ENCODE measurements at regions not wholly inside any gene's neighbourhood (a gene's known extent, or its start where the extent isn't known, plus 50 kb on each side); places are given as distances from the start of the nearest gene placed in this dataset.
"Not testable (repeated sequence)": the region's sequence is repeated elsewhere in the genome, so short reads cannot be mapped to it uniquely, and the experiment has no call there.

- Histone ChIP-seq H3K4me3 (ENCODE audit: low read length in 2 of 2) (no peak overlapping the region), H3K36me3 (ENCODE audit: control insufficient read depth in 2 of 2, insufficient read depth in 2 of 2, low read length in 2 of 2) (no peaks in the 10 kb centered on the region), H3K9me3 (ENCODE audit: control insufficient read depth in 2 of 2, low read length in 2 of 2) (peaks cover 5 to 7% of the 10 kb centered on the region in 2 donors)
These were observed 221.7 kb downstream of the KLF6 start for GRCh38 chr10:3563298-3563697.

GRCh38 chr10:3560628-3561027, 224.4 kb downstream of the KLF6 start:
- not testable (repeated sequence) for H3K27me3 ChIP-seq (ENCODE audit: control insufficient read depth in 1 of 2, insufficient read depth in 2 of 2, low read length in 2 of 2); H3K9ac ChIP-seq (ENCODE audit: low read length in 2 of 2); H3K27ac ChIP-seq (ENCODE audit: low read length); H3K4me3 ChIP-seq (ENCODE audit: low read length in 2 of 2); H3K9me3 ChIP-seq (ENCODE audit: control insufficient read depth in 2 of 2, low read length in 2 of 2); H3K4me1 ChIP-seq (ENCODE audit: control insufficient read depth, insufficient read depth, low read length); H3K36me3 ChIP-seq (ENCODE audit: control insufficient read depth in 2 of 2, insufficient read depth in 2 of 2, low read length in 2 of 2)

More at GRCh38 chr10:3563298-3563697, 221.7 kb downstream of the KLF6 start:
- no peak overlapping the region for H3K27ac ChIP-seq (ENCODE audit: low read length)
- H3K27me3 ChIP-seq (ENCODE audit: control insufficient read depth in 1 of 2, insufficient read depth in 2 of 2, low read length in 2 of 2) = no peaks in the 10 kb centered on the region
- no peaks in the 10 kb centered on the region for H3K4me1 ChIP-seq (ENCODE audit: control insufficient read depth, insufficient read depth, low read length)
- no peak overlapping the region for H3K9ac ChIP-seq (ENCODE audit: low read length in 2 of 2)

GRCh38 chr10:3559527-3559926, 225.5 kb downstream of the KLF6 start:
- Histone ChIP-seq H3K4me3 (ENCODE audit: low read length in 2 of 2) (no peak overlapping the region), H3K9me3 (ENCODE audit: control insufficient read depth in 2 of 2, low read length in 2 of 2) (peaks cover 0 to 4% of the 10 kb centered on the region in 2 donors), H3K27ac (ENCODE audit: low read length) (no peak overlapping the region), H3K9ac (ENCODE audit: low read length in 2 of 2) (no peak overlapping the region), H3K36me3 (ENCODE audit: control insufficient read depth in 2 of 2, insufficient read depth in 2 of 2, low read length in 2 of 2) (no peaks in the 10 kb centered on the region), H3K27me3 (ENCODE audit: control insufficient read depth in 1 of 2, insufficient read depth in 2 of 2, low read length in 2 of 2) (no peaks in the 10 kb centered on the region), H3K4me1 (ENCODE audit: control insufficient read depth, insufficient read depth, low read length) (no peaks in the 10 kb centered on the region)

- Histone ChIP-seq H3K36me3 (ENCODE audit: control insufficient read depth in 2 of 2, insufficient read depth in 2 of 2, low read length in 2 of 2) (no peaks in the 10 kb centered on the region), H3K4me3 (ENCODE audit: low read length in 2 of 2) (no peak overlapping the region), H3K27ac (ENCODE audit: low read length) (no peak overlapping the region), H3K9me3 (ENCODE audit: control insufficient read depth in 2 of 2, low read length in 2 of 2) (peaks cover 0 to 4% of the 10 kb centered on the region in 2 donors), H3K4me1 (ENCODE audit: control insufficient read depth, insufficient read depth, low read length) (no peaks in the 10 kb centered on the region), H3K27me3 (ENCODE audit: control insufficient read depth in 1 of 2, insufficient read depth in 2 of 2, low read length in 2 of 2) (no peaks in the 10 kb centered on the region), H3K9ac (ENCODE audit: low read length in 2 of 2) (no peak overlapping the region)
These were observed 226.0 kb downstream of the KLF6 start for GRCh38 chr10:3559011-3559410.

- not testable (repeated sequence) for H3K27ac ChIP-seq (ENCODE audit: low read length); H3K27me3 ChIP-seq (ENCODE audit: control insufficient read depth in 1 of 2, insufficient read depth in 2 of 2, low read length in 2 of 2); H3K36me3 ChIP-seq (ENCODE audit: control insufficient read depth in 2 of 2, insufficient read depth in 2 of 2, low read length in 2 of 2); H3K9me3 ChIP-seq (ENCODE audit: control insufficient read depth in 2 of 2, low read length in 2 of 2); H3K4me1 ChIP-seq (ENCODE audit: control insufficient read depth, insufficient read depth, low read length)
- H3K4me3 ChIP-seq (ENCODE audit: low read length in 2 of 2) = peak overlapping the region in 1 of 2 donors; percentile 22
- peak overlapping the region in 1 of 2 donors; percentile 32 for H3K9ac ChIP-seq (ENCODE audit: low read length in 2 of 2)
These were observed 228.6 kb downstream of the KLF6 start for GRCh38 chr10:3556191-3557017.

GRCh38 chr10:3554121-3554522, 230.9 kb downstream of the KLF6 start:
- no peaks in the 10 kb centered on the region for H3K36me3 ChIP-seq (ENCODE audit: control insufficient read depth in 2 of 2, insufficient read depth in 2 of 2, low read length in 2 of 2)
- H3K9ac ChIP-seq (ENCODE audit: low read length in 2 of 2) = no peak overlapping the region
- H3K4me1 ChIP-seq (ENCODE audit: control insufficient read depth, insufficient read depth, low read length) = no peaks in the 10 kb centered on the region
- H3K4me3 ChIP-seq (ENCODE audit: low read length in 2 of 2) = no peak overlapping the region
- H3K27me3 ChIP-seq (ENCODE audit: control insufficient read depth in 1 of 2, insufficient read depth in 2 of 2, low read length in 2 of 2) = no peaks in the 10 kb centered on the region
- no peak overlapping the region for H3K27ac ChIP-seq (ENCODE audit: low read length)
- H3K9me3 ChIP-seq (ENCODE audit: control insufficient read depth in 2 of 2, low read length in 2 of 2) = no peaks in the 10 kb centered on the region

GRCh38 chr10:3552281-3552680, 232.7 kb downstream of the KLF6 start:
- no peak overlapping the region for H3K27ac ChIP-seq (ENCODE audit: low read length)
- no peak overlapping the region for H3K9ac ChIP-seq (ENCODE audit: low read length in 2 of 2)
- no peaks in the 10 kb centered on the region for H3K27me3 ChIP-seq (ENCODE audit: control insufficient read depth in 1 of 2, insufficient read depth in 2 of 2, low read length in 2 of 2)
- H3K36me3 ChIP-seq (ENCODE audit: control insufficient read depth in 2 of 2, insufficient read depth in 2 of 2, low read length in 2 of 2) = no peaks in the 10 kb centered on the region
- no peak overlapping the region for H3K4me3 ChIP-seq (ENCODE audit: low read length in 2 of 2)
- no peaks in the 10 kb centered on the region for H3K4me1 ChIP-seq (ENCODE audit: control insufficient read depth, insufficient read depth, low read length)
- H3K9me3 ChIP-seq (ENCODE audit: control insufficient read depth in 2 of 2, low read length in 2 of 2) = no peaks in the 10 kb centered on the region

- Histone ChIP-seq H3K27ac (ENCODE audit: low read length) (no peak overlapping the region), H3K4me3 (ENCODE audit: low read length in 2 of 2) (no peak overlapping the region), H3K36me3 (ENCODE audit: control insufficient read depth in 2 of 2, insufficient read depth in 2 of 2, low read length in 2 of 2) (no peaks in the 10 kb centered on the region)
These were observed 233.2 kb downstream of the KLF6 start for GRCh38 chr10:3551761-3552160.

GRCh38 chr10:3549118-3549517, 235.9 kb downstream of the KLF6 start:
- Histone ChIP-seq H3K27me3 (ENCODE audit: control insufficient read depth in 1 of 2, insufficient read depth in 2 of 2, low read length in 2 of 2) (no peaks in the 10 kb centered on the region), H3K9ac (ENCODE audit: low read length in 2 of 2) (no peak overlapping the region), H3K36me3 (ENCODE audit: control insufficient read depth in 2 of 2, insufficient read depth in 2 of 2, low read length in 2 of 2) (no peaks in the 10 kb centered on the region), H3K9me3 (ENCODE audit: control insufficient read depth in 2 of 2, low read length in 2 of 2) (no peaks in the 10 kb centered on the region), H3K4me1 (ENCODE audit: control insufficient read depth, insufficient read depth, low read length) (no peaks in the 10 kb centered on the region), H3K4me3 (ENCODE audit: low read length in 2 of 2) (no peak overlapping the region), H3K27ac (ENCODE audit: low read length) (no peak overlapping the region)

More at GRCh38 chr10:3551761-3552160, 233.2 kb downstream of the KLF6 start:
- Histone ChIP-seq H3K9ac (ENCODE audit: low read length in 2 of 2) (no peak overlapping the region), H3K4me1 (ENCODE audit: control insufficient read depth, insufficient read depth, low read length) (no peaks in the 10 kb centered on the region), H3K27me3 (ENCODE audit: control insufficient read depth in 1 of 2, insufficient read depth in 2 of 2, low read length in 2 of 2) (no peaks in the 10 kb centered on the region), H3K9me3 (ENCODE audit: control insufficient read depth in 2 of 2, low read length in 2 of 2) (no peaks in the 10 kb centered on the region)

GRCh38 chr10:3548702-3549101, 236.3 kb downstream of the KLF6 start:
- H3K9me3 ChIP-seq (ENCODE audit: control insufficient read depth in 2 of 2, low read length in 2 of 2) = no peaks in the 10 kb centered on the region
- no peaks in the 10 kb centered on the region for H3K27me3 ChIP-seq (ENCODE audit: control insufficient read depth in 1 of 2, insufficient read depth in 2 of 2, low read length in 2 of 2)
- H3K4me3 ChIP-seq (ENCODE audit: low read length in 2 of 2) = no peak overlapping the region
- H3K4me1 ChIP-seq (ENCODE audit: control insufficient read depth, insufficient read depth, low read length) = no peaks in the 10 kb centered on the region
- H3K36me3 ChIP-seq (ENCODE audit: control insufficient read depth in 2 of 2, insufficient read depth in 2 of 2, low read length in 2 of 2) = no peaks in the 10 kb centered on the region
- H3K9ac ChIP-seq (ENCODE audit: low read length in 2 of 2) = no peak overlapping the region
- no peak overlapping the region for H3K27ac ChIP-seq (ENCODE audit: low read length)

GRCh38 chr10:3548076-3548475, 236.9 kb downstream of the KLF6 start:
- no peaks in the 10 kb centered on the region for H3K4me1 ChIP-seq (ENCODE audit: control insufficient read depth, insufficient read depth, low read length)
- no peaks in the 10 kb centered on the region for H3K27me3 ChIP-seq (ENCODE audit: control insufficient read depth in 1 of 2, insufficient read depth in 2 of 2, low read length in 2 of 2)
- no peak overlapping the region for H3K4me3 ChIP-seq (ENCODE audit: low read length in 2 of 2)
- H3K36me3 ChIP-seq (ENCODE audit: control insufficient read depth in 2 of 2, insufficient read depth in 2 of 2, low read length in 2 of 2) = no peaks in the 10 kb centered on the region
- H3K9me3 ChIP-seq (ENCODE audit: control insufficient read depth in 2 of 2, low read length in 2 of 2) = no peaks in the 10 kb centered on the region
- no peak overlapping the region for H3K27ac ChIP-seq (ENCODE audit: low read length)
- no peak overlapping the region for H3K9ac ChIP-seq (ENCODE audit: low read length in 2 of 2)
